ENCODE measurements at regions not wholly inside any gene's neighbourhood (a gene's known extent, or its start where the extent isn't known, plus 50 kb on each side); places are given as distances from the start of the nearest gene placed in this dataset.
"Not testable (repeated sequence)": the region's sequence is repeated elsewhere in the genome, so short reads cannot be mapped to it uniquely, and the experiment has no call there.

GRCh38 chr12:67068761-67069450 lies 200.3 kb upstream of the CAND1 start:
- no peaks in the 10 kb centered on the region for H3K36me3 ChIP-seq (replicated peaks)

DNA sequence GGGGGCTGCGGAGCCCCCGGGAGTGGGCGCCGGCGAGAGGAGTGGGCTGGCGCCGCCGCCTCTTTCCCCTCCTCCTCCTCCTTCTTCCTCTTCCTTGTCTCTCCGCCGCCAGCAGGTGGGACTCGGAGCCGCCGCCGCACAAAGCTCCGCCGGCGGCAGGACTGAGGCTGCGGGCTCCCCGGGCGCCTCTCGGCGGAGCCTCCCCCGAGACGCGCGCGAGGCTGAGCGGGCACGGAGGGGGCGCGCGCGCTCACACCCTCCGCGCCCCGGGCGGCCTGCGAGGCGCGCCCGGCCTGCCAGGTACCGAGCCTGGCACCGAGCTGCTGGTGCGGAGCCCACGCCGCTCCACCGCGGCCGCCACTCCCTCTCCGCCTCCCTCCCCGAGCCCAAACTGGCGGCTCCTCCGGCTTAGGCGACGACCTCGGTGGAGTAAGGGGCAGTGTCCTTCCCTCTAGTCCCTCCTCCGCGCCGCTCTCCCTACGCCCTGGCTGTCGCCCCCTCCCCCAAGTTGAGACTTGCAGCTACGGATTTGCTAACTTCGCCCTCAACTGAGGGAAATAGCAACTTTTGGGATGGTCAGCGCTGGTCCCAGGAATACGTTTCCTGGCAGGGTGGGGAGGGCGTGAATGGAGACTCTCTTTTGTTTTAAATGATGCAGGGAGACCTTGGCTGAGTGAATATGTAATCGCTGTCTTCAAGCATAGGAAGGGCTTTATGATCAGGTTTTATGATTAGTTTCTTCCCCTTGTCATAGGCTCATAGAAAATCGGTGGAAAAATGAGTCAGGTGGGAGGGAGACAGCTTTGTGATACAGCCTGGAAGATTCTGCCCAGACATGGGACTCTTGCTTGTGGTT lies 199.5 kb upstream of the CAND1 start:
- Histone ChIP-seq H3K36me3 (replicated peaks) (no peaks in the 10 kb centered on the region), H3K27me3 (ENCODE audit: low read depth) (no peaks in the 10 kb centered on the region), H3K9me3 (no peaks in the 10 kb centered on the region), H3K4me3 (peak overlapping the region; percentile 50), H3K4me1 (no peaks in the 10 kb centered on the region; the same call in 1 of the 2 replicates)
- DNase-seq (ENCODE audit: low spot score in 2 of 2) = peak; percentile 25 to 71
- in situ Hi-C loops (cut with MboI; ENCODE audit: low sequenced_read_pairs) = no loop called here

More at GRCh38 chr12:67068761-67069450, 200.3 kb upstream of the CAND1 start:
- Histone ChIP-seq H3K4me1 (no peaks in the 10 kb centered on the region; the same call in 1 of the 2 replicates), H3K27me3 (ENCODE audit: low read depth) (no peaks in the 10 kb centered on the region), H3K9me3 (no peaks in the 10 kb centered on the region), H3K4me3 (peak overlapping the region; percentile 50)
- in situ Hi-C loops (cut with MboI; ENCODE audit: low sequenced_read_pairs) = no loop called here
- DNase-seq (ENCODE audit: low spot score in 2 of 2) = peak; percentile 36 to 66

DNA sequence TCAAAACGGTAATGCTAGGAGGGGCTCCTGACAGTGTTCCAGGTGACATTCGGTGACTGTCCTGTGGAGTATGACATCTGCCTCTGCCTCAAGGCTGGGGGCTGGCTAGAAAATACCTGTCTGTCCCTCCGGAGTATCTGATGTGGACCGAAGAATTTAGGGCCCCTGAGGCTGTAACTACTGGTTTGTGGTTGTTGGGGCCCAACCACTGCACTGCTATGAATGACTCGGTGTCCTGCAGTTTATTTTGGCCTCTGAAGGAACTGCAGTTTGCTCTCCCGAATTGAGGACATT lies 198.9 kb upstream of the CAND1 start:
- in situ Hi-C loops (cut with MboI; ENCODE audit: low sequenced_read_pairs) = no loop called here
- Histone ChIP-seq H3K27me3 (ENCODE audit: low read depth) (no peaks in the 10 kb centered on the region; the same call in 1 of the 2 replicates), H3K4me3 (no peak overlapping the region), H3K4me1 (no peaks in the 10 kb centered on the region; the same call in 1 of the 2 replicates), H3K36me3 (replicated peaks) (no peaks in the 10 kb centered on the region), H3K9me3 (no peaks in the 10 kb centered on the region)
- no peak for DNase-seq (ENCODE audit: low spot score in 2 of 2)

DNA sequence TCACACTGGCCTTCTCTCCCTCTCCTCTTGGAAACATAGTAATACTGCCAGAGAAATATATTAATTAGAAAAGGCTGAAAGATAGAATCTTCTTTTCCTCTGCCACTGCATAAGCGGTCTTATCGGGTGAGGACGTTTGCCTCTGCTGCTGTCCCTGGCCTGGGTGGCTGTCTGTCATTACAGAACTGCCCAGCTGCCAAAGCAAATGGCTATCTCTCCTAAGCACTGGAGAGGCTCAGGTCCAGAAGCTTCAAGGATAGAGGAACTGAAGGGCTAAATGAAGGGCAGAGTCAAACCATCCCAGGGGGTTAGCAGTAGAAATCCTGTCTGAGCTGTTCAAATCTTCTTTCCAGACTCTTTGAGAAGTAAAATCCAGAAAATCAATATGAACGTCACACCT lies 198.6 kb upstream of the CAND1 start:
- Histone ChIP-seq H3K9me3 (no peaks in the 10 kb centered on the region), H3K36me3 (replicated peaks) (no peaks in the 10 kb centered on the region), H3K4me3 (no peak overlapping the region), H3K27me3 (ENCODE audit: low read depth) (peaks cover under 1% of the 10 kb centered on the region; the same call in 1 of the 2 replicates), H3K4me1 (no peaks in the 10 kb centered on the region; the same call in 1 of the 2 replicates)
- no peak for DNase-seq (ENCODE audit: low spot score in 2 of 2)
- in situ Hi-C loops (cut with MboI; ENCODE audit: low sequenced_read_pairs) = no loop called here

- H3K27me3 ChIP-seq (ENCODE audit: low read depth); in situ Hi-C loops (cut with MboI; ENCODE audit: low sequenced_read_pairs); H3K36me3 ChIP-seq (replicated peaks); H3K4me1 ChIP-seq; H3K9me3 ChIP-seq; DNase-seq (ENCODE audit: low spot score in 2 of 2); H3K4me3 ChIP-seq: not testable (repeated sequence)
These were observed 196.9 kb upstream of the CAND1 start for GRCh38 chr12:67072281-67072680.

GRCh38 chr12:67073336-67073735 lies 195.8 kb upstream of the CAND1 start:
- DNase-seq (ENCODE audit: low spot score in 2 of 2) = no peak
- no peak overlapping the region for H3K4me3 ChIP-seq
- H3K9me3 ChIP-seq = no peaks in the 10 kb centered on the region
- H3K27me3 ChIP-seq (ENCODE audit: low read depth) = peaks cover 14% of the 10 kb centered on the region
- no peaks in the 10 kb centered on the region for H3K4me1 ChIP-seq
- in situ Hi-C loops (cut with MboI; ENCODE audit: low sequenced_read_pairs) = no loop called here
- no peaks in the 10 kb centered on the region for H3K36me3 ChIP-seq (replicated peaks)

DNA sequence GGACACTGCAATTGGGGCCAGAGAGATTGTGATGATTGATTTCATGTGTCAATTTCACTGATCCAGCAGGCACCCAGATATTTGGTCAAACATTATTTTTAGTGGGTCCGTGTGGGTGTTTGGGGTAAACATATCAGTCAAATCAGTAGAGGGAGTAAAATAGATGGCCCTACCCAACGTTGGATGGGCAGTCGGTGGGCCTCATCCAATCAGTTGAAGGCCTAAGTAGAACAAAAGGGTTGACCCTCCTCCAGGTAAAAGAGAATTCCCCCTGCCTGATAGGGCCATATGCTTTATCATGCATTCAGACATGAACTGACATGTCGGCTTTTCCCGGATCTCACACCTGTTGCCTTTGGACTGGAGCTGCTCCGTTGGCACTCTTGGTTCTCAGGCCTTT lies 195.1 kb upstream of the CAND1 start:
- in situ Hi-C loops (cut with MboI; ENCODE audit: low sequenced_read_pairs) = no loop called here
- Histone ChIP-seq H3K4me3 (no peak overlapping the region), H3K36me3 (replicated peaks) (no peaks in the 10 kb centered on the region), H3K27me3 (ENCODE audit: low read depth) (peaks cover 21% of the 10 kb centered on the region), H3K9me3 (no peaks in the 10 kb centered on the region), H3K4me1 (no peaks in the 10 kb centered on the region)
- DNase-seq (ENCODE audit: low spot score in 2 of 2) = no peak

GRCh38 chr12:67077617-67078016 lies 191.5 kb upstream of the CAND1 start:
- Histone ChIP-seq H3K27me3 (ENCODE audit: low read depth) (peaks cover 24% of the 10 kb centered on the region), H3K4me1 (no peaks in the 10 kb centered on the region), H3K4me3 (no peak overlapping the region), H3K9me3 (no peaks in the 10 kb centered on the region), H3K36me3 (replicated peaks) (no peaks in the 10 kb centered on the region)
- in situ Hi-C loops (cut with MboI; ENCODE audit: low sequenced_read_pairs) = no loop called here
- DNase-seq (ENCODE audit: low spot score in 2 of 2) = no peak

- no peak overlapping the region for H3K4me3 ChIP-seq
- no peaks in the 10 kb centered on the region for H3K9me3 ChIP-seq
- no peak for DNase-seq (ENCODE audit: low spot score in 2 of 2)
- peaks cover 24% of the 10 kb centered on the region for H3K27me3 ChIP-seq (ENCODE audit: low read depth)
- in situ Hi-C loops (cut with MboI; ENCODE audit: low sequenced_read_pairs) = no loop called here
- H3K4me1 ChIP-seq = no peaks in the 10 kb centered on the region
- H3K36me3 ChIP-seq (replicated peaks) = no peaks in the 10 kb centered on the region
These were observed 190.2 kb upstream of the CAND1 start for GRCh38 chr12:67078957-67079356.

- Histone ChIP-seq H3K4me1 (no peaks in the 10 kb centered on the region), H3K36me3 (replicated peaks) (no peaks in the 10 kb centered on the region), H3K9me3 (no peaks in the 10 kb centered on the region), H3K4me3 (no peak overlapping the region), H3K27me3 (ENCODE audit: low read depth) (peaks cover 25% of the 10 kb centered on the region)
- in situ Hi-C loops (cut with MboI; ENCODE audit: low sequenced_read_pairs) = no loop called here
- no peak for DNase-seq (ENCODE audit: low spot score in 2 of 2)
These were observed 188.5 kb upstream of the CAND1 start for GRCh38 chr12:67080637-67081036.

- no peak for DNase-seq (ENCODE audit: low spot score in 2 of 2)
- no peaks in the 10 kb centered on the region for H3K4me1 ChIP-seq
- H3K36me3 ChIP-seq (replicated peaks) = no peaks in the 10 kb centered on the region
- H3K9me3 ChIP-seq = no peaks in the 10 kb centered on the region
- in situ Hi-C loops (cut with MboI; ENCODE audit: low sequenced_read_pairs) = no loop called here
- H3K27me3 ChIP-seq (ENCODE audit: low read depth) = peaks cover 26% of the 10 kb centered on the region
- no peak overlapping the region for H3K4me3 ChIP-seq
These were observed 186.9 kb upstream of the CAND1 start for GRCh38 chr12:67082221-67082620.

DNA sequence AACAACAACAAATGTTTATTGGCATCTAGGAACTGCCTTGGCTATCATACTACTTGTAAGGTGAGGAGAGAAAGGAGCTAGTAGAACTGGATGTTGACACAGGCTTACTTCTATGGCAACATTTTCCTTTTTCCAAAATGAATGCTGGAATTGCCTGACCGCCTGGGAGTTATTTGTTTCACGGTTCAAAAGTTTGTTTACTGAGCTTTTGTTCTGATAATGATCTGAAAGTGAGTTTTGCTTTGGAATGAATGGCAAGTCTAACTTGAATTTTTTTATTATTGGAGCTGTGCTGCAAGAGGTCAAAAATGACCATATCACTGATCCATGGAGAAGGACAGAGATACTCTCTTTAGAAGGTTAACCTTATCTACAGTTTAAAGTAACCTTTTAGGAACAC lies 183.5 kb upstream of the CAND1 start:
- in situ Hi-C loops (cut with MboI; ENCODE audit: low sequenced_read_pairs) = no loop called here
- Histone ChIP-seq H3K4me3 (no peak overlapping the region), H3K27me3 (ENCODE audit: low read depth) (peaks cover 19% of the 10 kb centered on the region), H3K36me3 (replicated peaks) (no peaks in the 10 kb centered on the region), H3K4me1 (no peaks in the 10 kb centered on the region), H3K9me3 (no peaks in the 10 kb centered on the region)
- no peak for DNase-seq (ENCODE audit: low spot score in 2 of 2)

DNA sequence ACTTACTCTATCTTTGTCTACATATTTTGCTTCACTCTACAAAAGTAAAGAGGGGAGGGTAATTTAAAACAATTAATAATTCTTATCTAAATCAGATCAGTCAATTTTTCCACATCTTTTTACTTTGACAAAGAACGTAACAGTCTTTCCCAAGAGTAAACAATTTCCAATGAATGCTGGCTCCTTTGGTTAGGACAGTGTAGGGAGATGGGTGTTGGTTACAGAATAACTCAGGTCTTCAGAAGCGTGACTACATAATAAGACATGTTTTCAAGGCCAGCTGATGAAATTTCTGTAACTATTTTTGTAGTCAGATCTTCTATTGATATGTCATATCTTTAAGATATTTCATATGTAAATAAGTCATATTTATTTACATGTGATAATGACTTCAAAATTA lies 183.0 kb upstream of the CAND1 start:
- in situ Hi-C loops (cut with MboI; ENCODE audit: low sequenced_read_pairs) = no loop called here
- H3K4me1 ChIP-seq = no peaks in the 10 kb centered on the region
- DNase-seq (ENCODE audit: low spot score in 2 of 2) = no peak
- H3K9me3 ChIP-seq = no peaks in the 10 kb centered on the region
- H3K27me3 ChIP-seq (ENCODE audit: low read depth) = peaks cover 19% of the 10 kb centered on the region
- no peaks in the 10 kb centered on the region for H3K36me3 ChIP-seq (replicated peaks)
- no peak overlapping the region for H3K4me3 ChIP-seq

GRCh38 chr12:67088401-67089118 lies 180.6 kb upstream of the CAND1 start:
- Histone ChIP-seq H3K27me3 (ENCODE audit: low read depth) (peaks cover 19% of the 10 kb centered on the region), H3K4me3 (no peak overlapping the region), H3K4me1 (no peaks in the 10 kb centered on the region), H3K9me3 (no peaks in the 10 kb centered on the region), H3K36me3 (replicated peaks) (no peaks in the 10 kb centered on the region)
- no peak for DNase-seq (ENCODE audit: low spot score in 2 of 2)
- in situ Hi-C loops (cut with MboI; ENCODE audit: low sequenced_read_pairs) = no loop called here

Data from HAP-1 (cell line).